ENCODE measurements at regions not wholly inside any gene's neighbourhood (a gene's known extent, or its start where the extent isn't known, plus 50 kb on each side); places are given as distances from the start of the nearest gene placed in this dataset.

GRCh38 chr1:116314305-116314919 is 58.6 kb upstream of the ATP1A1 start:
- TF ChIP-seq CTCF (IDR thresholded peaks at IDR 0.05; ENCODE audit: unreplicated experiment) = no peak
- no peaks in the 10 kb centered on the region for H3K27me3 Mint-ChIP-seq
- no peaks in the 10 kb centered on the region for H3K9me3 Mint-ChIP-seq (ENCODE audit: low read depth)
- H3K36me3 Mint-ChIP-seq (ENCODE audit: insufficient read depth) = no peaks in the 10 kb centered on the region
- H3K4me1 Mint-ChIP-seq (ENCODE audit: low read depth) = peaks cover 46% of the 10 kb centered on the region
- no peak for DNase-seq (ENCODE audit: low spot score, unreplicated experiment)
- H3K27ac Mint-ChIP-seq = no peak overlapping the region
- H3K4me3 Mint-ChIP-seq (ENCODE audit: low read depth) = no peak overlapping the region

GRCh38 chr1:116316373-116316772 is 56.7 kb upstream of the ATP1A1 start:
- peak overlapping the region; percentile 79 for H3K27ac Mint-ChIP-seq

GRCh38 chr1:116318897-116319296 is 54.1 kb upstream of the ATP1A1 start:
- Mint-ChIP-seq H3K27me3 (no peaks in the 10 kb centered on the region), H3K4me3 (ENCODE audit: low read depth) (no peak overlapping the region), H3K27ac (peak overlapping the region; percentile 89), H3K4me1 (ENCODE audit: low read depth) (peaks cover 53% of the 10 kb centered on the region), H3K9me3 (ENCODE audit: low read depth) (no peaks in the 10 kb centered on the region), H3K36me3 (ENCODE audit: insufficient read depth) (no peaks in the 10 kb centered on the region)
- DNase-seq (ENCODE audit: low spot score, unreplicated experiment) = no peak
- TF ChIP-seq CTCF (IDR thresholded peaks at IDR 0.05; ENCODE audit: unreplicated experiment) = no peak

More at GRCh38 chr1:116316373-116316772, 56.7 kb upstream of the ATP1A1 start:
- no peaks in the 10 kb centered on the region for H3K36me3 Mint-ChIP-seq (ENCODE audit: insufficient read depth)
- no peak overlapping the region for H3K4me3 Mint-ChIP-seq (ENCODE audit: low read depth)
- no peak for TF ChIP-seq CTCF (IDR thresholded peaks at IDR 0.05; ENCODE audit: unreplicated experiment)
- H3K9me3 Mint-ChIP-seq (ENCODE audit: low read depth) = no peaks in the 10 kb centered on the region
- H3K4me1 Mint-ChIP-seq (ENCODE audit: low read depth) = peaks cover 49% of the 10 kb centered on the region
- H3K27me3 Mint-ChIP-seq = no peaks in the 10 kb centered on the region
- DNase-seq (ENCODE audit: low spot score, unreplicated experiment) = no peak

- peaks cover 52% of the 10 kb centered on the region for H3K4me1 Mint-ChIP-seq (ENCODE audit: low read depth)
- no peak overlapping the region for H3K27ac Mint-ChIP-seq
- no peak for DNase-seq (ENCODE audit: low spot score, unreplicated experiment)
- H3K4me3 Mint-ChIP-seq (ENCODE audit: low read depth) = no peak overlapping the region
- H3K36me3 Mint-ChIP-seq (ENCODE audit: insufficient read depth) = no peaks in the 10 kb centered on the region
- no peaks in the 10 kb centered on the region for H3K9me3 Mint-ChIP-seq (ENCODE audit: low read depth)
- TF ChIP-seq CTCF (IDR thresholded peaks at IDR 0.05; ENCODE audit: unreplicated experiment) = no peak
- H3K27me3 Mint-ChIP-seq = no peaks in the 10 kb centered on the region
These were observed 52.2 kb upstream of the ATP1A1 start for GRCh38 chr1:116320874-116321273.

GRCh38 chr1:116321766-116322175 is 51.3 kb upstream of the ATP1A1 start:
- H3K27me3 Mint-ChIP-seq = no peaks in the 10 kb centered on the region
- peak overlapping the region; percentile 79 for H3K27ac Mint-ChIP-seq
- H3K9me3 Mint-ChIP-seq (ENCODE audit: low read depth) = no peaks in the 10 kb centered on the region
- no peak for TF ChIP-seq CTCF (IDR thresholded peaks at IDR 0.05; ENCODE audit: unreplicated experiment)
- no peak for DNase-seq (ENCODE audit: low spot score, unreplicated experiment)
- peaks cover 45% of the 10 kb centered on the region for H3K4me1 Mint-ChIP-seq (ENCODE audit: low read depth)
- H3K36me3 Mint-ChIP-seq (ENCODE audit: insufficient read depth) = no peaks in the 10 kb centered on the region
- H3K4me3 Mint-ChIP-seq (ENCODE audit: low read depth) = no peak overlapping the region

Data from progenitor cell of endocrine pancreas (in vitro differentiated cells).